Epithelial cell of proximal tubule (primary cell): ENCODE measurements at regions not wholly inside any gene's neighbourhood (a gene's known extent, or its start where the extent isn't known, plus 50 kb on each side); places are given as distances from the start of the nearest gene placed in this dataset.

Source experiments
- DNase-seq: peaks from one replicate; pipeline ENCODE4 v3.0.0-alpha.2; 2011; ENCODE audit warnings: low read depth
- H3K4me3 ChIP-seq: 2 replicates; pipeline ENCODE4 v1.5.1; 2011; ENCODE audit warnings: low read depth, mild to moderate bottlenecking, low read length
- CTCF ChIP-seq: conservative IDR thresholded peaks from 2 replicates; pipeline ENCODE4 v1.5.1; 2012; ENCODE audit warnings: low read depth, mild to moderate bottlenecking, low read length

DNA sequence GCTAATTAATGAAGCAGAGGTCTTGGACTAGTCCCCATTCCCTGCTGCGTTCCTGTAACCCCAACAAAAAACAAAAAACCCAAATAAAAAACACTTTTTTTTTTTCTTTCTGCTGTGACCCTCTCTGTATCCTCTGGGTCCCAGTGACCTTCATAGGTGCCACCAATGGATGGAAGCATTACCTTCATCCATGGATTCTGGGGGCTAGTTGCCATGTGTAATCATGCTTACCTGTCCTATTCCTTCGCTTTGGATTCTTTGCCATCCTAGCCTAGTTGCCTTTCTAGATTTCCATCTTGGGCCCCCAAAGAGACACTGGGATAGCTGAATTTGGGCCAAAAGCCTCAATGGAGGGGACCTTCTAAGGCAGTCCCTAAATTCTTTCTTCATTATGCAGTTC, 1208.7 kb downstream of the BRINP3 start:
- H3K4me3 ChIP-seq = no peak overlapping the region
- no peak for TF ChIP-seq CTCF
- no peak for DNase-seq

GRCh38 chr1:189274267-189274666, 1203.4 kb downstream of the BRINP3 start:
- no peak for DNase-seq
- no peak for TF ChIP-seq CTCF
- no peak overlapping the region for H3K4me3 ChIP-seq

- no peak for DNase-seq
- no peak overlapping the region for H3K4me3 ChIP-seq
- TF ChIP-seq CTCF = no peak
Measured at GRCh38 chr1:189275796-189276195, 1201.9 kb downstream of the BRINP3 start.

DNA sequence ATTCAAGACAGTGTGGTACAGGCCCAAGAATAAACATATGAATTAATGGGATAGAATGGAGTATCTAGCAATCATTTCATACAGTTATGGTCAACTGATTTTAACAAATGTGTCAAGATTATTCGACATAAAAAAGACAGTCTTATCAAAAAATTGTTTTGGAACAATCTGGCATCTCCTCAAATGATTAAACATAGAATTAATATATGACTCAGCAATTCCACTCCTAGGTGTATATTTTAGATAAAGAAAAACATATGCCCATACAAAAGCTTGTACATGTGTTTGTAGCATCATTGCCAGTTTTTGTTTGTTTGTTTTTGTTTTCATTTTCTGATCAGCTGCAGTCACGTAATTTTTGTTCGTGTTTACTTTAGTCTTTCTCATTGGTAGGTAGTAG, 1188.3 kb downstream of the BRINP3 start:
- no peak for TF ChIP-seq CTCF
- no peak overlapping the region for H3K4me3 ChIP-seq
- DNase-seq = no peak

- TF ChIP-seq CTCF = no peak
- H3K4me3 ChIP-seq = no peak overlapping the region
- DNase-seq = no peak
Measured at GRCh38 chr1:189301235-189301634, 1176.4 kb downstream of the BRINP3 start.

DNA sequence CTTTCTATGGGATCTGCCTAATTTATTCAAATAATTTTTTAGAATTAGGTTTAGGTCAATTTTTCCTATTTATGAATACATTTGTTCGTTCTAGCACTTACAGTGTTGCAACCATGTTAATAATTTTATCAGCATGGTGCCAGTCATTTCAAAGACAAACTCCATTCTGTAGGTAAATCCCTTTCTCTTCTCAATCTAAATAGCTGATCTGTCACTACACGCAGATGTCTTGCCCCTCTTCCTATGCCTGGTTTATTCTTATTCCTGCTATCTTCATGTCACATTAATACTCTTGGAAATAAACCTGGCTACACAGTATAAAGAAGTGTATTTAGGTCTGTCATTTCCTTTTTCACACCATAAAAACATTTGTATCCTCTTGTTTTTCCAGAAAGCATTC, 1172.4 kb downstream of the BRINP3 start:
- H3K4me3 ChIP-seq = no peak overlapping the region
- TF ChIP-seq CTCF = no peak
- DNase-seq = no peak

GRCh38 chr1:189311915-189312314, 1165.7 kb downstream of the BRINP3 start:
- no peak for TF ChIP-seq CTCF
- no peak overlapping the region for H3K4me3 ChIP-seq
- no peak for DNase-seq
